ENCODE measurements at regions not wholly inside any gene's neighbourhood (a gene's known extent, or its start where the extent isn't known, plus 50 kb on each side); places are given as distances from the start of the nearest gene placed in this dataset.
A peak's percentile ranks its signal among the peaks of the same experiment; 100 is the strongest.
"Not testable (repeated sequence)": the region's sequence is repeated elsewhere in the genome, so short reads cannot be mapped to it uniquely, and the experiment has no call there.

DNA sequence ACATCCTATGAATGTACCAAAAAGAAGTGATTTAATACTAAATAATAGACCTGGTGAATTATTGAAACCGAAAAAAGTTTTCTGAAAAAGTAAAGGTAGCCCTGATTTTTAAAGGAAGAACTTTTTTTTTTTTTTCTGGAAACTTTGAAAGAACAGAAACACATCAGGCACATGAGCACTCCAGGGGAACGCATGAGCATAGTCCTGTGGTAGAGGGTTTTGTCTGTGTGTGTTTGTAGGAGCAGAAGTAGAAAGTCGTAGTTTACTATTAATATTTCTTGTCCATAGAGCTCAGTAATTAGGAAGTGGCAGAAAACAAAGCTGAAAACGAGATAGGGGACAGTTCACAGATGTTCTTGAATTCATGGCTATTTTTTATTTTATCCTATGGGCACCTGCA lies 1175.9 kb upstream of the B3GALT2 start:
- intact Hi-C loops (cut with DNase I, micrococcal nuclease) = no loop called here
- Mint-ChIP-seq H3K27ac (no peak overlapping the region), H3K9me3 (ENCODE audit: low read depth) (no peaks in the 10 kb centered on the region), H3K4me1 (no peaks in the 10 kb centered on the region), H3K27me3 (peaks cover 1% of the 10 kb centered on the region), H3K4me3 (no peak overlapping the region), H3K36me3 (ENCODE audit: low read depth) (no peaks in the 10 kb centered on the region)
- DNase-seq (no peak), ATAC-seq (no peak)
- CTCF ChIA-PET = no interaction called here
- POLR2A ChIA-PET = no interaction called here

DNA sequence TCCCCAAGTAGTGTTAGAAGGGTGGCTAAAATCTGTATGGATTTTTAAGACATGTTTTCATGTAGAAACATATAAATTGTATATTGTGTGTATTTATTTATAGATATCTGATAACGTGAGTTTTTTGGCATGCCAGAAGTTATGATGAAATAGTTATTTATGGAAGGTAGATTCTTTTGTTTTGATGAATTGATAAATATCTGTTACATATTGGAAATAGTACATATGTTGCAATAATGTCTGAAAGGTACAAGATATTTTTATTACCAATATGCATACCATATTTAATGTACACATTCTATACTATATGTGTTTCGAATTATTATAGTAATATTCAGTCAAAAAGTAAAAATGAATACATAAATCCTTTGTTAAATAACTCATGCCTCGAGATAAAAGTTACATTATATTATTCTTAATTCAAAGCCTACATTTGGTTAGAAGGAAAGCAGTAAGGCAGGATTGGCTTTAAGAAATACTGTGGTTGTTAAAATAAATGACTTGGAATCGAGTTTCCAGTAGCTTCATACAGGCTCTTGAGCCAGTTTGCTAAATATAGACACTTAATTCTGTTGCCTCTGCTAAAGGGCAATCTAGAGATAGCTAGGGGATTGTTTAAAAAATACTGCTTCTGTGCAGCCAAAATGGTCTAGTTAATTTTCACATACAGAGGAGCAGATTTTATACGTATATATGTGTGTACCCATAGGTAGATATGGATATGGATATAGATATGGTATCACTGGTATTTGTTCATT lies 1175.1 kb upstream of the B3GALT2 start:
- Mint-ChIP-seq H3K4me1 (no peaks in the 10 kb centered on the region), H3K4me3 (no peak overlapping the region), H3K36me3 (ENCODE audit: low read depth) (no peaks in the 10 kb centered on the region), H3K9me3 (ENCODE audit: low read depth) (no peaks in the 10 kb centered on the region), H3K27me3 (peaks cover 1% of the 10 kb centered on the region), H3K27ac (no peak overlapping the region)
- DNase-seq = no peak
- POLR2A ChIA-PET = no interaction called here
- CTCF ChIA-PET = no interaction called here
- no peak for ATAC-seq
- intact Hi-C loops (cut with DNase I, micrococcal nuclease) = no loop called here

DNA sequence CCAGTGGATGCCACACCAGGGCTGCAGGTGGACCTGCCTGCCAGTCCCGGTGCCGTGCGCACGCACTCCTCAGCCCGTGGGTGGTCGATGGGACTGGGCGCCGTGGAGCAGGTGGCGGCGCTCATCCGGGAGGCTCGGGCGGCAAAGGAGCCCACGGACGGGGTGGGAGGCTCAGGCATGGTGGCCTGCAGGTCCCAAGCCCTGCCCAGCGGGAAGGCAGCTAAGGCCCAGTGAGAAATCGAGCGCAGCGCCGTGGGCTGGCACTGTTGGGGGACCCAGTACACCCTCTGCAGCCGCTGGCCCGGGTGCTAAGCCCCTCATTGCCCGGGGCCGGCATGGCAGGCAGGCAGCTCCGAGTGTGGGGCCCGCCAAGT lies 1171.8 kb upstream of the B3GALT2 start:
- no peaks in the 10 kb centered on the region for H3K36me3 Mint-ChIP-seq (ENCODE audit: low read depth)
- no peaks in the 10 kb centered on the region for H3K27me3 Mint-ChIP-seq
- ChIA-PET POLR2A (no interaction called here), CTCF (no interaction called here)
- DNase-seq = no peak
- H3K9me3 Mint-ChIP-seq (ENCODE audit: low read depth) = no peaks in the 10 kb centered on the region
- ATAC-seq = no peak
- H3K4me3 Mint-ChIP-seq = no peak overlapping the region
- H3K4me1 Mint-ChIP-seq = no peaks in the 10 kb centered on the region
- intact Hi-C loops (cut with DNase I, micrococcal nuclease) = no loop called here
- H3K27ac Mint-ChIP-seq = no peak overlapping the region

DNA sequence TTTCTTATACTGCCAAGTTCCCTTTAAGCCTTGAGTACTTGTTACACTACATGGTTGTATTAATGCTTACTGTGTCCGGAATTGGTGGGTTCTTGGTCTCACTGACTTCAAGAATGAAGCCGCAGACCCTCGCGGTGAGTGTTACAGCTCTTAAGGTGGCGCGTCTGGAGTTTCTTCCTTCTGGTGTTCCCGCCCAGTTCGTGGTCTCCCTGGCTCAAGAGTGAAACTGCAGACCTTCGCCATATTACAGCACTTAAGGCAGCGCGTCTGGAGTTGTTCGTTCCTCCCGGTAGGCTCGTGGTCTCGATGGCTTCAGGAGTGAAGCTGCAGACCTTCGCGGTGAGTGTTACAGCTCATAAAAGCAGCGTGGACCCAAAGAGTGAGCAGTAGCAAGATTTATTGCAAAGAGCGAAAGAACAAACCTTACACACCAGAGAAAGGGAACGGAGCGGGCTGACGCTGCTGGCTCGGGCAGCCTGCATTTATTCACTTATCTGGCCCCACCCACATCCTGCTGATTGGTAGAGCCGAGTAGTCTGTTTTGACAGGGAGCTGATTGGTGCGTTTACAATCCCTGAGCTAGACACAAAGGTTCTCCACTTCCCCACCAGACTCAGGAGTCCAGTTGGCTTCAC lies 1171.3 kb upstream of the B3GALT2 start:
- POLR2A ChIA-PET; CTCF ChIA-PET; H3K27ac Mint-ChIP-seq; H3K9me3 Mint-ChIP-seq (ENCODE audit: low read depth); DNase-seq; H3K36me3 Mint-ChIP-seq (ENCODE audit: low read depth); ATAC-seq; intact Hi-C loops (cut with DNase I, micrococcal nuclease); H3K27me3 Mint-ChIP-seq; H3K4me3 Mint-ChIP-seq; H3K4me1 Mint-ChIP-seq: not testable (repeated sequence)

DNA sequence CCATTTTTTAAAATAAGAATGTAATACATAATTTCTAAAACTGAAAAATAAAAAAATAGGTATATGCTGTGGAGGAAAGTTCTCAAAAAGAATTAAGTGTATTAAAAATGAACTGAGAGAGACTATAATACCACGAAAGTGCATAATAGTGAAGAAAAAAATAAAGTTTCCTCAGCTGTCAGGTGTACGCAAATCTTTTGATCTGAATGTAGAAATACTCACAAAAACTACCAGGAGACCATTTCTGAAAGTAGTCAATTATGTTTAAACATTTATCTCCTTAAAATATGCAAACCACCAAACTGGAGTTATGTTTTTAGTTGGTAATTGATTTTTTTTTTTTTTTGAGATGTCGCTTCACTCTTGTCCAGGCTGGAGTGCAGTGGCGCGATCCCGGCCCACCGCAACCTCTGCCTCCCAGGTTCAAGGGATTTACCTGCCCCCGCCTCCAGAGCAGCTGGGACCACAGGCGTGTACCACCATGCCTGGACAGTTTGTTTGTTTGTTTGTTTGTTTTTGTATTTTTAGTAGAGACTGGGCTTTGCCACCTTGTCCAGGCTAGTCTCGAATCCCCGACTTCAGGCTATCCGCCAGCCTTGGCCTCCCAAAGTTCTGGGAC lies 1169.2 kb upstream of the B3GALT2 start:
- no peaks in the 10 kb centered on the region for H3K4me1 Mint-ChIP-seq
- no peaks in the 10 kb centered on the region for H3K27me3 Mint-ChIP-seq
- no peak overlapping the region for H3K4me3 Mint-ChIP-seq
- ChIA-PET POLR2A (no interaction called here), CTCF (no interaction called here)
- DNase-seq = no peak
- no peaks in the 10 kb centered on the region for H3K9me3 Mint-ChIP-seq (ENCODE audit: low read depth)
- H3K36me3 Mint-ChIP-seq (ENCODE audit: low read depth) = no peaks in the 10 kb centered on the region
- intact Hi-C loops (cut with DNase I, micrococcal nuclease) = no loop called here
- no peak overlapping the region for H3K27ac Mint-ChIP-seq
- ATAC-seq = no peak

DNA sequence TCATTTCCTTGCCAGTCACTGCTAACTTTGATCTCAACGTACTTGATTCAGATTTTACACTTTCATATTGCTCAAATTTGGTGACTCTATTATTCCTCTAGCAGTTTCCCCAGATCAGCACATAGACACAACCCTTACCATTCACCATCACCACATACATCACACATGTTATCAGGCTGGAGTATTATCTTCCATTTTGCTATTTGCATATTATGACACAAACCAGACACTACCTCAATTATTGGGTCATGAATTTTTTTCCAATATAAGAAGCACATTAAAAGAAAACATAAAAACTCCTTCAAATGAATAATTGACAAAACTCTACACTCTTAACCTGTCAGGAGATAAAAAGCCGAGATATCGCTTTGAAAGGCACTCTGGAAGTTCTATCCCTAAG lies 1166.7 kb upstream of the B3GALT2 start:
- no peaks in the 10 kb centered on the region for H3K27me3 Mint-ChIP-seq
- no peaks in the 10 kb centered on the region for H3K9me3 Mint-ChIP-seq (ENCODE audit: low read depth)
- intact Hi-C loops (cut with DNase I, micrococcal nuclease) = no loop called here
- POLR2A ChIA-PET = no interaction called here
- H3K4me3 Mint-ChIP-seq = no peak overlapping the region
- H3K4me1 Mint-ChIP-seq = no peaks in the 10 kb centered on the region
- CTCF ChIA-PET = no interaction called here
- ATAC-seq = no peak
- H3K27ac Mint-ChIP-seq = no peak overlapping the region
- no peaks in the 10 kb centered on the region for H3K36me3 Mint-ChIP-seq (ENCODE audit: low read depth)
- DNase-seq = no peak

DNA sequence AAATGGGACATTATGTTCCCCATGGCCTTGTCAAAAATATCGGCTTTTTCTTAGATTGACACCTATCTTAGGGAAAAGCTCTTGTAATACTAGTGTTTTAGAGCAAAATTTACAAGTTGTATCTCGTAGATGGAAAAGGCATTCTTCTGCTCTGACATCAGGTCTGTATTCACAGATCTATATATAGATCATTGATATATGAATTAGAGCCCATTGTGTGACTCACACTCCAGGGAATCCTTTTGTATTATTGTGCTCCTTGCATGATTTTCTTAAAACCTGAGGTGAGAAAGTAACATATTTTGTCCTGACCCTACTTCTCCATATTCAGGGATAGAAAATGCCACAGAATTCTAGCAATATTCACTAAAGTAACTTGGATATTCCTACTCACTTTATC lies 1160.8 kb upstream of the B3GALT2 start:
- Mint-ChIP-seq H3K27ac (no peak overlapping the region), H3K4me3 (no peak overlapping the region), H3K27me3 (no peaks in the 10 kb centered on the region), H3K9me3 (ENCODE audit: low read depth) (peaks cover 1% of the 10 kb centered on the region), H3K4me1 (no peaks in the 10 kb centered on the region), H3K36me3 (ENCODE audit: low read depth) (no peaks in the 10 kb centered on the region)
- ChIA-PET CTCF (no interaction called here), POLR2A (no interaction called here)
- intact Hi-C loops (cut with DNase I, micrococcal nuclease) = no loop called here
- no peak for ATAC-seq
- no peak for DNase-seq

DNA sequence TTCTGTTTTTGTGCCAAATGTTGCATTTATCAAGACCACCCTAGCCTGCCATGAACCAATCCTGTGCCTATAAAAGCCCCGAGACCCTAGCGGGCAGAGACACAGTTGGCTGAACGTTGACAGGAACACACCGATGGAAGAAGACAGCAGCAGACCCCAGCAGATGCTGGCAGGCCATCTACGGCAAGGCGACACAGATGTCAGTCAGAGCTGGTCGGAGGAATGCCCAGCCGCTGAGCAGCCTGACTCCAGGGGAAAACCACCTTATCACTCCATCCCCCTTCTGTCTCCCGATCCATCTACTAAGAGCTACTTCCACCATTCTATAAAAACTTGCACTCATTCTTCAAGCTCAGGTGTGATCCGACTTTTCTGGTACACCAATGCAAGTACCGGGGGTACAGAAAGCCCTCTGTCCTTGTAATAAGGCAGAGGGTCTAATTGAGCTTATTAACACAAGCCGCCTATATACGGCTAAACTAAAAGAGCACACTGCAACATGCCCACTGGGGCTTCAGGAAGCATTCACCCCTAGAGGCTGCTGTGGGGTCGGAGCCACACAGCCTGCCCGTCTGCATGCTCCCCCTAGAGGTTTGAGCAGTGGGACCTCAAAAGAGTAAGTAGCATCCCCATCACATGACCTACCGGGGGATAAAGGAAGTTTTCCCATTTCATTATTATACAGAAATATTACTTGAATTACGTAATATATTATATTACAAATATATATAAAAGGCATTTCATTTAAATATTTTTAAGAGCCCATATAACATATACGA lies 1156.3 kb upstream of the B3GALT2 start:
- no peak overlapping the region for H3K4me3 Mint-ChIP-seq
- H3K27ac Mint-ChIP-seq = no peak overlapping the region
- ATAC-seq (no peak), DNase-seq (no peak)
- intact Hi-C loops (cut with DNase I, micrococcal nuclease) = no loop called here
- no peaks in the 10 kb centered on the region for H3K36me3 Mint-ChIP-seq (ENCODE audit: low read depth)
- ChIA-PET CTCF (interaction anchor here (0.7 kb wide), 1 partner anchor 259 kb away, joined by 3 read pairs; no protein-coding TSS in a partner anchor), POLR2A (no interaction called here)
- no peaks in the 10 kb centered on the region for H3K27me3 Mint-ChIP-seq
- peaks cover 10% of the 10 kb centered on the region for H3K4me1 Mint-ChIP-seq
- H3K9me3 Mint-ChIP-seq (ENCODE audit: low read depth) = peaks cover 1% of the 10 kb centered on the region

DNA sequence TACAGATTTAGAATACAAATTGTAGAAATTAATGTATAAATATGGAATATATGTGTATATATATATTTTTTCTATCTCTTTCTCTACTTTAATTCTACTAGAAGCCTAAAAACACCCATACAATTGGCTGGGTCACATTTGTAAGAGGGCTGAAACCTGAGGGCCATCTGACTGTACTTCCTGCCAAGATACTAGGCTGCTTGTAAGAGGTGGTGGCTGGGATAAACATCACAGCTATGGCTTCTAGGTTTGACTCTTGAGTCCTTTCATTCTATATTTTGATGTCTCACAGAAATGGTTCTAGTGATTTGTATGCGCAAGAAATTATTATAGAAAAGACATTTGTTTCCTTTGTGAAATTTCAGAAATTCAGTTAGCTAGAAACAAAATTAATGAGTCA lies 1155.2 kb upstream of the B3GALT2 start:
- Mint-ChIP-seq H3K27ac (no peak overlapping the region), H3K27me3 (no peaks in the 10 kb centered on the region), H3K4me3 (no peak overlapping the region), H3K9me3 (ENCODE audit: low read depth) (peaks cover 1% of the 10 kb centered on the region), H3K4me1 (peaks cover 10% of the 10 kb centered on the region), H3K36me3 (ENCODE audit: low read depth) (no peaks in the 10 kb centered on the region)
- intact Hi-C loops (cut with DNase I, micrococcal nuclease) = no loop called here
- CTCF ChIA-PET = no interaction called here
- POLR2A ChIA-PET = no interaction called here
- DNase-seq (no peak), ATAC-seq (peak; percentile 72)

DNA sequence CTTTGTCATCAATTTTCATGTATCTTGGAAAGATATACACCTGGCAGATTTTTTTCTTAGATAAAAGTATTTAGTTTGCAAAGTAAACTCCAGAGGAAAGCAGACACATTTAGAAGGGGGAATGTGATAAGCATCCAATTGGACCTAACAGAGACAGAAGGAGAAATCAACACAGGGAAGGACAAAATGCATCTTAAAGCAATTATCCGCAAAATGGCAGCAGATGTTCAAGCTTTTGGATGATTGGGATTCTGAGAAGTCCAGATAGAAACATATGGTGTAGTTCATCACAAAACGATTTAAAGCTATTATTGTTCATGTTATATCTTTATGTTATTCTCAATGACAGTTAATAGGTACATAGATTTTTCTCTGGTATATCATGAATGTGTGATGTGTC lies 1153.1 kb upstream of the B3GALT2 start:
- intact Hi-C loops (cut with DNase I, micrococcal nuclease) = loop anchor here in 1 of 2 experiments (2.0 kb wide), 1 partner anchor 41 kb away; no protein-coding TSS in a partner anchor
- no peak for DNase-seq
- POLR2A ChIA-PET = no interaction called here
- Mint-ChIP-seq H3K4me1 (peaks cover 10% of the 10 kb centered on the region), H3K9me3 (ENCODE audit: low read depth) (peaks cover 1% of the 10 kb centered on the region), H3K36me3 (ENCODE audit: low read depth) (no peaks in the 10 kb centered on the region), H3K27ac (no peak overlapping the region), H3K27me3 (no peaks in the 10 kb centered on the region), H3K4me3 (no peak overlapping the region)
- CTCF ChIA-PET = no interaction called here
- no peak for ATAC-seq

DNA sequence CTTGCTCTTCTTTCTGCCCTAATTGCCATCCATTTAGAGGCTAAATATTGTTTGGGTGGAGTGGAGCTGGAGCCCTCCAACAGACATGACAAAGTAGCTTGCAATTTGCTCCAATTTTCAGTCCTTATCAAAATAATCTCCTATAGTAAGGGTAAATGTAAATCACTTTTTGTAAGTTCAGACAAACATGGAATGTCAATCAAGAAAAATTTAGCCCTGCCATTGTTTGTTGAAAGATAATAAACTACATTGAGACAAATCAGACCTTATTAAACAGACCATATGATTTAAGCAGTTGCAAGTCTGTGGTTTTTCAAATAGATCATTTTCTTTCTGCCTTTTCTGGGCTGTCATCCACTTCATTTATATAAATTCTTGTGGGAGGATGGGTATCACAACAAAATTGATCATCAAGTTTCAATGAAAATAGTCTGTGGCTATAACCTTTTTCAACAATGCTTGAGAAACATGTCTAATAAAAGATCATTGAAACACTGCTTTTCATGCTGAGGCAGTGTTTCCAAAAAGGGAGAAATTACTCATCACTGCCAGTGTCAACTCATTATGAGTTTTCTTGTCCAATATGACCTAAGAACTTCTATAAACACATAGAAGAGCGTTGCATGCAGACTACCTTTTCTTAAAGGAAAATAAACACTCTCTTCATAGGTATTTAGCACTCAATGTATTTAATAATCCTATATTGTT lies 1152.0 kb upstream of the B3GALT2 start:
- Mint-ChIP-seq H3K27ac (no peak overlapping the region), H3K4me1 (peaks cover 10% of the 10 kb centered on the region), H3K27me3 (no peaks in the 10 kb centered on the region), H3K9me3 (ENCODE audit: low read depth) (no peaks in the 10 kb centered on the region), H3K36me3 (ENCODE audit: low read depth) (no peaks in the 10 kb centered on the region), H3K4me3 (no peak overlapping the region)
- ATAC-seq = peak; percentile 85
- intact Hi-C loops (cut with DNase I, micrococcal nuclease) = loop anchor here in 1 of 2 experiments (2.0 kb wide), 1 partner anchor 40 kb away; no protein-coding TSS in a partner anchor
- ChIA-PET CTCF (no interaction called here), POLR2A (no interaction called here)
- peak; percentile 24 for DNase-seq
